BLaER1 (cell line): ENCODE measurements at regions not wholly inside any gene's neighbourhood (a gene's known extent, or its start where the extent isn't known, plus 50 kb on each side); places are given as distances from the start of the nearest gene placed in this dataset.
"Not testable (repeated sequence)": the region's sequence is repeated elsewhere in the genome, so short reads cannot be mapped to it uniquely, and the experiment has no call there.

Source experiments
- H3K27ac ChIP-seq: shearing (Covaris generic); formaldehyde crosslinking; 2 replicates; pipeline ENCODE4 v1.8.1; 2022
- H3K27me3 ChIP-seq: shearing (Covaris generic); formaldehyde crosslinking; 2 replicates; pipeline ENCODE4 v1.8.1; 2022
- H3K36me3 ChIP-seq: shearing (Covaris generic); formaldehyde crosslinking; 2 replicates; pipeline ENCODE4 v1.8.1; 2022
- H3K4me1 ChIP-seq: shearing (Covaris generic); formaldehyde crosslinking; 2 replicates; pipeline ENCODE4 v1.8.1; 2022
- H3K4me2 ChIP-seq: shearing (Covaris generic); formaldehyde crosslinking; 2 replicates; pipeline ENCODE4 v1.8.1; 2022
- H3K4me3 ChIP-seq: shearing (Covaris generic); formaldehyde crosslinking; 2 replicates; pipeline ENCODE4 v1.8.1; 2022
- H3K9ac ChIP-seq: shearing (Covaris generic); formaldehyde crosslinking; 2 replicates; pipeline ENCODE4 v1.8.1; 2022
- H3K9me3 ChIP-seq: shearing (Covaris generic); formaldehyde crosslinking; 2 replicates; pipeline ENCODE4 v1.8.1; 2022
- H4K20me1 ChIP-seq: shearing (Covaris generic); formaldehyde crosslinking; 2 replicates; pipeline ENCODE4 v1.8.1; 2022
- Cebpa-rat ChIP-seq: shearing (Covaris generic); IDR thresholded peaks from 2 replicates; pipeline ENCODE4 v1.8.1; 2022

- no peak overlapping the region for H3K27ac ChIP-seq
- no peaks in the 10 kb centered on the region for H3K36me3 ChIP-seq
- H3K4me1 ChIP-seq = no peaks in the 10 kb centered on the region
- TF ChIP-seq Cebpa-rat = no peak
- no peaks in the 10 kb centered on the region for H4K20me1 ChIP-seq
- no peak overlapping the region for H3K4me2 ChIP-seq
- no peaks in the 10 kb centered on the region for H3K9me3 ChIP-seq
- H3K4me3 ChIP-seq = no peak overlapping the region
- H3K9ac ChIP-seq = no peak overlapping the region
- no peaks in the 10 kb centered on the region for H3K27me3 ChIP-seq
Observed at GRCh38 chr5:39946356-39947045, 521.7 kb upstream of the DAB2 start.

DNA sequence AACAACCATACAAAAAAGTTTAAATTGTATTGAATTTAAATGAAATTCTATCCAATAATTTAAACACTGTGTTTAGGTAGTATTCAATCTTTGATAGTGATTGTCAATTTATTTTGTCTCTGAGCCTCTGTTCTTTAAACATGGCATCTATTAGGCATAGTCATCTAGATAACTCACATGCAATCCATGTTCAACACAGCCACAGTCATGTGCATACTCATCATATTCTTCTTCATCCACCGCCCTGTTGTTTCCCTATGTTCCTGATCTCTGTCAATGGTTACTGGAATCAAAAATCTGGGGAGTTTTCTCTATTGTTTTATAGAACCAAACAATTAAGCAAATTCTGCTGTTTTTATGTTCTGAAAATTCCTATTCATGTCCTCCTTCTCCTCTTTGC, 521.1 kb upstream of the DAB2 start:
- TF ChIP-seq Cebpa-rat = no peak
- no peaks in the 10 kb centered on the region for H3K4me1 ChIP-seq
- no peaks in the 10 kb centered on the region for H3K9me3 ChIP-seq
- no peak overlapping the region for H3K4me2 ChIP-seq
- H3K4me3 ChIP-seq = no peak overlapping the region
- no peaks in the 10 kb centered on the region for H3K36me3 ChIP-seq
- H4K20me1 ChIP-seq = no peaks in the 10 kb centered on the region
- H3K27me3 ChIP-seq = no peaks in the 10 kb centered on the region
- no peak overlapping the region for H3K27ac ChIP-seq
- no peak overlapping the region for H3K9ac ChIP-seq

DNA sequence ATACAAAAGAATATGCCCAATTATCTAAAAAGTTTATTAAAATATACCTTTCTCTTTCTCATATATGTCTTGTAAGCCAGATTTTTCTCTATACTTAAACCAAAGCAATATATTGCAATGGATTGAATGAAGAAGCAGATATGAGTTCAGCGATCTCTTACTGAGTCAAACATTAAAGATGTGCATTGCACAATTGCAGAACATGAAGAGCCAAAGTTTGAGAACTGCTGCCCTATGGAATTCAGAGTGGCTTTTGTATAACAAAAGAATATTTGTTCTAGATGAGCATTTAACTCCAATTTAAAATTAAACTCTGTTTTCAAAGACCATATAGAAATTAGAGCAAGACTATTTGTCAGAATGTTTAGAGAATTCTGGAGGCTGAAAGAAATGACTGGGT, 519.0 kb upstream of the DAB2 start:
- H3K4me3 ChIP-seq = no peak overlapping the region
- H3K27me3 ChIP-seq = no peaks in the 10 kb centered on the region
- no peak for TF ChIP-seq Cebpa-rat
- H3K36me3 ChIP-seq = no peaks in the 10 kb centered on the region
- no peaks in the 10 kb centered on the region for H3K4me1 ChIP-seq
- H3K9ac ChIP-seq = no peak overlapping the region
- H4K20me1 ChIP-seq = no peaks in the 10 kb centered on the region
- no peaks in the 10 kb centered on the region for H3K9me3 ChIP-seq
- H3K4me2 ChIP-seq = no peak overlapping the region
- no peak overlapping the region for H3K27ac ChIP-seq

DNA sequence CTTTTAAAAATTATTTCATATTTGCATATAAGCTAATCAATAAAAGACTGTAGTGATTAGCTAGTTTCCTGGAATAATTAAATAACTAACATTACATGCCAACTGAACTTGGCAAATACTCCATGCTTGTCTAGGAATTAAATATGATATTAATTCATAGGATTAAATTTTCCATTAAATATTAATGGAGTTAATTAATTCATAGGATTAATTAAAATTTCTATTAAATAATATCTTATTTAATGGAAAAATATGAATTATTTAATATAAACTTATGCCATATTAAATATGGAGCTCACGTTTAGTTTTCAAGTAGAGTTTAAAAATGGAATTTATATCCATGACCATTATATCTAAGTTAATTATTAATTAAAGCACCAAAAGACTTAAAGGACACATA, 517.8 kb upstream of the DAB2 start:
- Histone ChIP-seq H3K4me2 (no peak overlapping the region), H3K27ac (no peak overlapping the region), H3K36me3 (no peaks in the 10 kb centered on the region), H3K4me3 (no peak overlapping the region), H3K4me1 (no peaks in the 10 kb centered on the region), H3K9ac (no peak overlapping the region), H3K9me3 (no peaks in the 10 kb centered on the region), H4K20me1 (no peaks in the 10 kb centered on the region), H3K27me3 (no peaks in the 10 kb centered on the region)
- TF ChIP-seq Cebpa-rat = no peak

GRCh38 chr5:39941416-39941815, 516.6 kb upstream of the DAB2 start:
- H4K20me1 ChIP-seq = no peaks in the 10 kb centered on the region
- H3K9me3 ChIP-seq = no peaks in the 10 kb centered on the region
- H3K27me3 ChIP-seq = no peaks in the 10 kb centered on the region
- no peak for TF ChIP-seq Cebpa-rat
- H3K9ac ChIP-seq = no peak overlapping the region
- H3K36me3 ChIP-seq = no peaks in the 10 kb centered on the region
- H3K27ac ChIP-seq = no peak overlapping the region
- no peak overlapping the region for H3K4me2 ChIP-seq
- no peak overlapping the region for H3K4me3 ChIP-seq
- H3K4me1 ChIP-seq = no peaks in the 10 kb centered on the region

DNA sequence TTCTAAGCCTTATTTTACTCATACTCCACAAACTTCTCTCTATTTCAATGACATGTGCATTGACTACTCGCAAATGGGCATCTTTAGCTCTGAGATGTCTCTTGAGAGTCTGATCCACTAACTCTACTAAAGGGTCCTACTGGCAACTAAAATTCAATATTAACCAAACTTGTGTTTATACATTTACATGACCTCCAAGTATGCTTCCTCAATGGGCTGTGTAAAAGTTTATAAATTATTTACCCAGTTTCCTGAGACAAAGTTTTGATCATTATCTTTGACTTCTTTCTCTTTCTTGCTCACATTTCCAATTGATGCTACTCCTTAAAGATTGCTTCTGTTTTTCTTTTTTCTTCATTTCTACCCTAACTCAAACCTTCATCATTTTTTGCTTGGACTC, 510.1 kb upstream of the DAB2 start:
- no peaks in the 10 kb centered on the region for H3K27me3 ChIP-seq
- H3K9me3 ChIP-seq = no peaks in the 10 kb centered on the region
- TF ChIP-seq Cebpa-rat = no peak
- no peak overlapping the region for H3K4me3 ChIP-seq
- H4K20me1 ChIP-seq = no peaks in the 10 kb centered on the region
- no peak overlapping the region for H3K9ac ChIP-seq
- no peaks in the 10 kb centered on the region for H3K4me1 ChIP-seq
- no peak overlapping the region for H3K4me2 ChIP-seq
- H3K36me3 ChIP-seq = no peaks in the 10 kb centered on the region
- H3K27ac ChIP-seq = no peak overlapping the region

GRCh38 chr5:39933061-39933460, 508.3 kb upstream of the DAB2 start:
- H3K9me3 ChIP-seq = no peaks in the 10 kb centered on the region
- H3K27me3 ChIP-seq = no peaks in the 10 kb centered on the region
- H3K27ac ChIP-seq = no peak overlapping the region
- H4K20me1 ChIP-seq = no peaks in the 10 kb centered on the region
- no peak overlapping the region for H3K4me3 ChIP-seq
- no peak overlapping the region for H3K9ac ChIP-seq
- H3K36me3 ChIP-seq = no peaks in the 10 kb centered on the region
- no peaks in the 10 kb centered on the region for H3K4me1 ChIP-seq
- TF ChIP-seq Cebpa-rat = no peak
- no peak overlapping the region for H3K4me2 ChIP-seq

DNA sequence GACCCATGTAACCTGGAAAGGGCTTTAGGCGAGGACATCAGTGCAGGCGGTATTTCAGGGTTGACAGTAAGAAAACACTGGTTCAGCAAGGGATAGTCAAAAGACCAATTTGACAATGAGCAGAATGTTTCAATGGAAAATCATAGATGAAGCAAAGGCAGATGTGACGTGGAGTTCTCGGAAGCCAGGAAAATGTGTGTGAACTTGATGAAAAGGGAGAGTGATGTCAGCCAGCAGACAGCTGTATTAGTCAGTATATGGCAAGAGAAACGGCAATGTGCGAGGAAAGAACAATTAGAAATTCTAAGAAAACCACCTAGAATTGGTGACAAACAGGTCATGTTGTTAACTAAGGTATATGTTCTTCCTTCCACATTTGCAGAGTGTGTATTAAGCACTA, 503.9 kb upstream of the DAB2 start:
- Histone ChIP-seq H3K9me3 (no peaks in the 10 kb centered on the region), H3K4me1 (no peaks in the 10 kb centered on the region), H3K4me3 (no peak overlapping the region), H4K20me1 (no peaks in the 10 kb centered on the region), H3K4me2 (no peak overlapping the region), H3K9ac (no peak overlapping the region), H3K27ac (no peak overlapping the region), H3K36me3 (no peaks in the 10 kb centered on the region), H3K27me3 (no peaks in the 10 kb centered on the region)
- TF ChIP-seq Cebpa-rat = no peak

GRCh38 chr5:39919876-39920275, 495.1 kb upstream of the DAB2 start:
- Histone ChIP-seq H3K4me3 (no peak overlapping the region), H4K20me1 (no peaks in the 10 kb centered on the region), H3K4me2 (no peak overlapping the region), H3K4me1 (no peaks in the 10 kb centered on the region), H3K9ac (no peak overlapping the region), H3K27me3 (no peaks in the 10 kb centered on the region), H3K27ac (no peak overlapping the region), H3K36me3 (no peaks in the 10 kb centered on the region), H3K9me3 (no peaks in the 10 kb centered on the region)
- no peak for TF ChIP-seq Cebpa-rat

DNA sequence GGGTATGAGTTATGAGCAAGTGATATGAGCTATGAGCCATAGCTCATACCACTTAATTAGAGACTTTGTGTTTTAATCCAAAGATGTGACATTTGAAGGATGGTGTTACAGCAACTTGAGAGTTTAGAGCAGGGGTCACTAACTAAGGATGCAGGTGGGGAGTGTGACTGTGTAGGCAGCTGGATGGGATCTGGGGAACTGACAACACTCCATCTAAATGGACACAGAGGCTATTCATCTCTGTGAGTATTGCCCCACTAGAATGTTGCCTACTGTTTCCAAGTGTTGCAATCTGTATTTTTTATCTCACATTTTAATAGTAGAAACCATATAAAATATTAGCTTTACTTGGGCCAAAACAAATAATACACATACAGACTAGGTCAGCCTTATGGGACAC, 488.1 kb upstream of the DAB2 start:
- TF ChIP-seq Cebpa-rat = no peak
- Histone ChIP-seq H3K4me3 (no peak overlapping the region), H3K4me1 (no peaks in the 10 kb centered on the region), H3K36me3 (no peaks in the 10 kb centered on the region), H3K4me2 (no peak overlapping the region), H3K9me3 (no peaks in the 10 kb centered on the region), H3K27ac (no peak overlapping the region), H3K27me3 (no peaks in the 10 kb centered on the region), H4K20me1 (no peaks in the 10 kb centered on the region), H3K9ac (no peak overlapping the region)

GRCh38 chr5:39907267-39907951, 482.6 kb upstream of the DAB2 start:
- H3K27ac ChIP-seq, H3K4me1 ChIP-seq, H3K9ac ChIP-seq, H3K36me3 ChIP-seq, H3K4me2 ChIP-seq, H3K9me3 ChIP-seq, H3K27me3 ChIP-seq, H4K20me1 ChIP-seq, H3K4me3 ChIP-seq: not testable (repeated sequence)
